COLO668 (cell line): ENCODE measurements at regions not wholly inside any gene's neighbourhood (a gene's known extent, or its start where the extent isn't known, plus 50 kb on each side); places are given as distances from the start of the nearest gene placed in this dataset.

Source experiments
- DNase-seq: peaks from one replicate; lab custom pipeline; 2025; ENCODE audit not compliant: unreplicated experiment; lab: John Stamatoyannopoulos, UW

DNA sequence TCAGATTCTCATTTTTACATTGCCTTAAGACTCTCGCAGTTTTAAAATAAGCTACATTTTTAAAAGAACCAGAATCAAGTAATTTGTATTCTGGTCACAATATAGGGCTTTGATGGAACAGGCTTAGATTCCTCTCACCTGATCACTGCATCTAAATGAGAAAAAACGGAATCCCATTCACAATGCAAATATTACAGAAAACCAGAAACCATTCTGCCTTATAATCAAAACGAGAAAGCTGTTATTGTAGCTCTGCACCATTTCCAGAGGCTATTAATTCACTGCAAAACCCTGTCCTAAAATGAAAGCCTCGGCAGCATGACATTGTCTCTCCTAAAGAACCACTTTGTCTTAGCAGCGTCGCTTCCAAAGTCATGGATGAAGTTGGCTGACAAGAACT, 116.1 kb upstream of the ZNF366 start:
- DNase-seq = no peak

GRCh38 chr5:72622170-72622760, 115.1 kb upstream of the ZNF366 start:
- DNase-seq = no peak

DNA sequence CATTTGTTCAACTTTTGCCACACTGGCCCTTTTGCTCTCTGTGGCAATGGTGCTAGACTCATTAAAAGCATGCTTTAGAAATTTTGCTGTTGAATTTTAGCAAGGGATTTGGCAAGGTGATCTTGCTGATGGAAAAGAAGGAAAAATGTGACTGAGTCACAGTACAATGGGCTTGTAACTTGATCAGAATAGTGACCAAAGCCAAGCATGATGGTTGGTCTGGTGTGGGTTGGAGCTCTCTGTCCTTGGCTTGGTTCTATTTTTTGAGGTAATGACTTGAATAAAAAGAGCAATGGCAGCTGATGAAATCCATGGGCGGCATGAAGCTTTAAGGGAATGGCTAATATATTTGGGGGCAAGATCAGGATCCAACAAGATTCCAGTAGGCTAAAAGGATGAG, 114.4 kb upstream of the ZNF366 start:
- DNase-seq = no peak

DNA sequence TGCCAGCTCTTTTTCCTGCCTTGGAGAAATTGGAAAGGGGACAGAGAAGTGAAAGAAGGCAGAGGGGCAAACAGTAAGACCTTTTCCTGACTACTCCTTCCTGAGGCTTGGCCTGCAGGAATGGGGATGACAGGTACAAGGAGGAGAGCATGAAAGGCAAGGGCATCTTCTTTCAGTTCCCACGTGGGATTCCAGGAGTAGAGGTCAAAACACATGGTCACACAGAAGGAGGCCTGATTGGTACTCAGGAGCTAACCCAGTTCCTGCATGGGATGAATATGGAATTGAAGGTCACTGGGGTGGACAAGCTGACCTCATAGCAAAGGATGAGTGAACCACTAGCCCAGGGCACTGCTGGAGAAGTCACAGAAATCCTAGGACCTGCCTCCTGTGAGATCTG, 112.5 kb upstream of the ZNF366 start:
- no peak for DNase-seq

- DNase-seq = no peak
Observed at GRCh38 chr5:72619251-72619650, 112.0 kb upstream of the ZNF366 start.

GRCh38 chr5:72618708-72619107, 111.5 kb upstream of the ZNF366 start:
- DNase-seq = no peak

- DNase-seq = no peak
Observed at GRCh38 chr5:72615061-72615460, 107.9 kb upstream of the ZNF366 start.

DNA sequence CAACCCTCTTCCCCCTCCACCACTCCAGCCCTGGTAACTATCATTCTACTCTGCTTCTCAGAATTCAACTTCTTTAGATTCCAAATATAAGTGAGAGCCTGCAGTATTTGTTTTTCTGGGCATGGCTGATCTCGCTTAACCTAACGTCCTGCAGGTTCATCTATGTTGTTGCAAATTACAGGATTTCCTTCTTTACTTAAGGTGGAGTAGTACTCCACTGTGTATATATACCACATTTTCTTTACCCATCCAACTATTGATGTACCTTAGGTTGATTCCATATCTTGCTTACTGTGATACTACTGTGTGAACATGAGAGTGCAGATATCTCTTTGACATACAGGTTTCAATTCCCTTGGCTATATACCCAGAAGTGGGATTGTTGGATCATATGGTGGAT, 106.3 kb upstream of the ZNF366 start:
- DNase-seq = no peak

- no peak for DNase-seq
Observed at GRCh38 chr5:72612810-72613209, 105.6 kb upstream of the ZNF366 start.

- peak; percentile 64 for DNase-seq
Observed at GRCh38 chr5:72611118-72611730, 104.0 kb upstream of the ZNF366 start.

DNA sequence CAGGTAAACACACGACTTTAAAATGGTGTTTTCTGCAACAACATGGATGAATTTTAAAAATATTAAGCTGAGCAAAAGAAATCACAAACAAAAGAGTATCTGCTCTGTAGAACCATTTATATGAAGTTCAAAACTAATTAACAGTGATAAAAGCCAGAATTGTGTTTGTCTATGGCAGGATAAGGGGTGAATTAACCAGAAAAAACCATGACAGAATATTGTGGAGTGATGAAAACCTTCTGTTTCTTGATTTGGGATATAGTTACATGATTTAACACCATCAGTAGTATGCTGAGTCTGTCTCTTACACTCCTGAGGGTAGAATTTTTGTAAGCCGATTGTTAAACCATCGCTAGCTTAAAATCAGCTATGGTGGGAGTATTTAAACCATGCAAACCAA, 101.7 kb upstream of the ZNF366 start:
- no peak for DNase-seq

GRCh38 chr5:72608297-72608696, 101.1 kb upstream of the ZNF366 start:
- no peak for DNase-seq

DNA sequence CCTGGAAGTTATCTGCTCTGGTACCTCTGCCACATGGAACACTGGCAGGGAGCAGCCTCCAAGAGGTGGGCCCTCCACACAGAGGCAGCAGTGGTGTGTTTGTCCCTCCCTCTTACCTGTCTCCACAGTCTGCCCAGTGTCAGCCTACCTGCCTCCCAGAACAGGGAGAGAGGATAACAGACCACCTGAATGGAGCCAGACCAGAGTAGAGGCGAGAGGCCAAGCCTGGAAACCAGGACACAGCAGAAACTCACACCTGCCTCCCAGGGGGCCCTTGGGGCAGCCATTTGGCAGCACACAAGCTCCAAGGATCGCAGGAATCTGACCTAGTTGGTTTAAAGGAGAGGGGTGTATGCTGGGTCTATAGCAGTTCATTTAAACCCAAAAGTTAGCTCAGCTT, 100.2 kb upstream of the ZNF366 start:
- DNase-seq = no peak

DNA sequence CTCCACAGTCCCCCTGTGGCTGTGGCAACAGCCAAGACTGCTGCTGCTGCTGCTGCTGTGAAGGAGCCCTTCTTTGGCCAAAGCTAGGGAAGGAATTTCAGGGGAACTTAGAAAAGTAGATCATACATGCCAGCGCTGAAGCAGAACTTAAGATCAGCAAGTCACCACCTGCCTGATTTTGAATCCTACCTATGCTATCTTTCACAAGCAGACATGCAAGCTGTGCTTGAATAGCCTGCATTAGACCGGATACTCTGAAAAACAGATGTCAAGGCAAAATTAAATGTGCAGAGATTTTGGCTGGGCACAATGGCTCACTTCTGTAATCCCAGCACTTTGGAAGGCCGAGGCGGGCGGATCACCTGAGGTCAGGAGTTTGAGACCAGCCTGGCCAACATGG, 99.3 kb upstream of the ZNF366 start:
- DNase-seq = no peak

DNA sequence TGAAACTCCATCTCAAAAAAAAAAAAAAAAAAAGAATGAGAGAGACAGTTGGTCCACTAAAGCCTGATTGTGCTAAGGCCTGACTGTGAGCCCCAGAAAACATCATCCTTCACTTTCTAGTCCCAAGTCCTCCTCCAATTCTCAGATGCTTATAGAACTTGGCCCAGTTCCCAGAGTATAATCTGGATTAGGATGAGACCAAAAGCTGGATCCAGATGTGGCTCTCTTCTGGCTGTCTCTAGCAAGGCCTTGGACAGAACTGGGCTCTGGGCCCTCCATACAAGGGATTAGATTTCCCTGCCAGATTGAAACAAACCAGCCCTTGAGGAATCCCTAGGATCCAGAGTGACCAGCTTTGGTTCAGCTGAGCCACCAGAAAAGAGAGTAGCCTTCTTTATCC, 98.4 kb upstream of the ZNF366 start:
- no peak for DNase-seq

DNA sequence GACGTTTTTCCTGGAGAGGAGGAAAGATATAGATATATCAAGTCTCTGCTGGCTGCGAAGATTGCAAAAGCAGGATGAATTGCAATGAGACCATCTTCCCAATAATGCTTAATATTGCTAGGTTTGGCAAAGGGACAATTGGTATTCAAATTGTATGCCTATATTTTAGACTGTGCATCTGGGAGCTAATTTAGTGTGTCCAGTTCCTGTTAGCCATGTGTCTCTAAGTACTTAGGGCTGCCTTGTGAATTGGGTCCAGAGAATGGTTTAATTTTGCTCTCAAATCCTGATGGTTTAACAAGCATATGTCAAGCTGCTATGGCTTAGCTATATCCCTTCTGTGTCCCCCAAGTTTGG, 97.6 kb upstream of the ZNF366 start:
- no peak for DNase-seq

DNA sequence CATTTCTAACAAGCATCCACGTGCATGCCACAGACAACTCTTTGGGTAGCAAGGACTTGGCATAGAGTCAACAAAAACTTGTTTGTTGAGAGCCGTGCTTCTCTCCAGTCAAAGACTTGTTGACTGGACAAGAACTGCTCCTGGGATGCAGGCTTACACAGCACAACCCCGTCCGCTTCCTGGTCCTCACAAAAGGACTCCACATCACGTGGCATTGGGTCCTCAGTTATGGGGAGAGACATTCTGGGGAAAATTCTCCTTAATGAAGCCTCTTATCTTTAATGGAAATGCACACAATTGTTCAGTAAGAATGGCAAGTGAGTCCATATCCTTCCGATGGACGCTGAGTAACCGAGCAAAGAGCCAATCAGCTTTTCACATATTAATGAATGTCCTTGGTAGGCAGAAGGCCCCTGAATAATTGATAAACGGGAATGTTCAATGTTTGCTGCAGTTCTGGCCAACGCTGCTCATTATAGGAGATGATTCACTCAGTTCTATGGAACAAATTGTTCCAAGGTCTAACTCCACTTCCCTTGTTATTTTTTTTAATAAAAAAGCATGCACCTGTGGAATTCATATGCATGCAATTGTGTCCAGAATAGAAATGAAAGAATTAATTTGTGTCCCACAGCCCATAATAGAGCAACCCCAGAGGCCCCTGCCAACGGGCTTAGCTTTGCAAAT, 97.0 kb upstream of the ZNF366 start:
- DNase-seq = no peak

DNA sequence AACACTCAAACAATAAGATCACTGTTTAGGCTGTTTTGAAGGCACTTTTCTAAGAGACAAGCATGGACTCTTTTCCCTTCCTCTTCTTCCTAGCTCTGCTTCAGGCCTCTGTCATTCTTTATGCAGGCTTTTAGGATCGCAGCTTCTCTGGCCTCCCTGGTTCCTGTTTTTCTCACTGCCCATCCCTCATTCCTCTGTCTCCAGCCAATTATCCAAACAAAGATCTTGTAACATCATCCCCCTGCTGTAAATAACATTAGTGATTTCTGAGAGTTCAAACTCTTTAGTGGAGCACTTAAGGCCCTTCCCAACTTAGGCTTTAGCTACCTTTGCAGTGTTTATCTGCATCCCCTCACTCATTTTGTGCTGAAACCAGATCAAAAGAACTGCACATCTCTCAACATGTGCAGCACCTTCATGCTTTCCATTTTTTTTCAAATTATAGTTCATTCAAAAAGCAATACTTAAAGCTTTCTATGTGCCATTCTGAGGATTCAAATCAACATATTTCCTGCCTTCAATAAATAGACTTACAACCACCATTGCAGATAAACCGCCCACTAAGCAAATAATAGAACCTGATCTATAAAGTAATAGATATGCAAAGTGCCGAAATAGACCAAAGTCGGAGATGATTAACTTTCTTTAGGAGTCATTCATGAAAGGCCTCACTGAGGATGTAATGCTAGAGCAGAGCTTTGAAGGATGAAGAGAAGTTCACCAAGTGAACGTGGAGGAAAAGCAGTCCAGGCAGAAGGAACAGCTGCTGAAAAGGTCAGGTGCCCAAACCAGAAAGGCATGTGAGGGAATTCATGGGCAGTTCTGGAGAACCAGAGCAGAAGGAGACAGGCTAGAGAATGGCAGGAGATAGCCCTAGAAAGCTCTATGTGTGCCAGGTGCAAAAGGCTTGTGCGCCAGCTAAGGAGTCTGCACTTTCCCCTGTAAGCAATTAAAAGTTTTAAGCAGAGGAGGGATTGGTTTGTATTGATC, 95.8 kb upstream of the ZNF366 start:
- no peak for DNase-seq

GRCh38 chr5:72601861-72602260, 94.7 kb upstream of the ZNF366 start:
- DNase-seq = no peak

- no peak for DNase-seq
Observed at GRCh38 chr5:72600391-72600981, 93.3 kb upstream of the ZNF366 start.
